ENCODE measurements at regions not wholly inside any gene's neighbourhood (a gene's known extent, or its start where the extent isn't known, plus 50 kb on each side); places are given as distances from the start of the nearest gene placed in this dataset.

DNA sequence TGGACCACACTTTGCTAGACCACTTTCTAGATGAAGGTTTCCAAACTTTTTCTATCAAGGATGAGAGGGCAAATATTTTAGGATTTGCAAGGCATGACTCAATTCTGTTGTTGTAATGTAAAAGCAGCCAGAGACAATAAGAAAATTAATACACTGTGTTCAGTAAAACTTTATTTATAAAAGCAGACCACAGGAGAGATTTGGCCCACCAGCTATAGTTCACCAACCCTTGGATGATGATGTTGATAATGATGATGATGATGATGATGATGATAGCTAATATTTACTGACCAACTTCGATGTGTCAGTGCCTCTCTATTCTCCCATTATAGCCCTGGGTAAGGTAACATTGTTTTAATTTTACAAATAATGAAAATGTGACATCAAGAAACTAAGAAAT is 156.5 kb downstream of the BTG1 start:
- H3K4me2 ChIP-seq (replicated peaks; ENCODE audit: low read depth, low read length, poor library complexity, severe bottlenecking): no peak overlapping the region
- WGBS (ENCODE audit: insufficient coverage): no CpG with 5 or more reads among the region's 1 CpG
- H3K79me2 ChIP-seq (ENCODE audit: control insufficient read depth, insufficient read depth, low read length): peaks cover 3% of the 10 kb centered on the region
- no peaks in the 10 kb centered on the region for H3K27me3 ChIP-seq (replicated peaks in 1 of 4; ENCODE audit: control extremely low read depth in 1 of 4, control insufficient read depth in 3 of 4, insufficient read depth in 4 of 4, low read length in 3 of 4)
- H3K27ac ChIP-seq (ENCODE audit: low read length in 2 of 2): no peak overlapping the region
- no peaks in the 10 kb centered on the region for H3K9me3 Mint-ChIP-seq (ENCODE audit: insufficient read depth)
- H3K4me1 ChIP-seq (ENCODE audit: control insufficient read depth in 2 of 2, insufficient read depth in 2 of 2, low read length in 2 of 2): no peaks in the 10 kb centered on the region
- H3K9me3 ChIP-seq (ENCODE audit: control extremely low read depth in 1 of 3, control insufficient read depth in 2 of 3, insufficient read depth in 1 of 3, low read length in 2 of 3): no peaks in the 10 kb centered on the region
- no peak for ATAC-seq (ENCODE audit: low read depth)
- no peak overlapping the region for H3K4me3 Mint-ChIP-seq
- H3K27ac Mint-ChIP-seq: no peak overlapping the region
- no peaks in the 10 kb centered on the region for H3K27me3 Mint-ChIP-seq
- H4K20me1 ChIP-seq (ENCODE audit: control insufficient read depth, insufficient read depth, low read length, poor library complexity, severe bottlenecking): no peaks in the 10 kb centered on the region
- intact Hi-C loops (cut with micrococcal nuclease): no loop called here
- TF ChIP-seq EZH2 (IDR thresholded peaks at IDR 0.05; ENCODE audit: borderline replicate concordance, insufficient read depth, low read depth, low read length, poor library complexity, severe bottlenecking): no peak
- TF ChIP-seq, protein P1, sequence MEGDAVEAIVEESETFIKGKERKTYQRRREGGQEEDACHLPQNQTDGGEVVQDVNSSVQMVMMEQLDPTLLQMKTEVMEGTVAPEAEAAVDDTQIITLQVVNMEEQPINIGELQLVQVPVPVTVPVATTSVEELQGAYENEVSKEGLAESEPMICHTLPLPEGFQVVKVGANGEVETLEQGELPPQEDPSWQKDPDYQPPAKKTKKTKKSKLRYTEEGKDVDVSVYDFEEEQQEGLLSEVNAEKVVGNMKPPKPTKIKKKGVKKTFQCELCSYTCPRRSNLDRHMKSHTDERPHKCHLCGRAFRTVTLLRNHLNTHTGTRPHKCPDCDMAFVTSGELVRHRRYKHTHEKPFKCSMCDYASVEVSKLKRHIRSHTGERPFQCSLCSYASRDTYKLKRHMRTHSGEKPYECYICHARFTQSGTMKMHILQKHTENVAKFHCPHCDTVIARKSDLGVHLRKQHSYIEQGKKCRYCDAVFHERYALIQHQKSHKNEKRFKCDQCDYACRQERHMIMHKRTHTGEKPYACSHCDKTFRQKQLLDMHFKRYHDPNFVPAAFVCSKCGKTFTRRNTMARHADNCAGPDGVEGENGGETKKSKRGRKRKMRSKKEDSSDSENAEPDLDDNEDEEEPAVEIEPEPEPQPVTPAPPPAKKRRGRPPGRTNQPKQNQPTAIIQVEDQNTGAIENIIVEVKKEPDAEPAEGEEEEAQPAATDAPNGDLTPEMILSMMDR (IDR thresholded peaks at IDR 0.05): no peak
- no peaks in the 10 kb centered on the region for H3K36me3 ChIP-seq (replicated peaks in 1 of 2; ENCODE audit: control extremely low read depth in 1 of 2, control insufficient read depth in 1 of 2, extremely low read depth in 1 of 2, insufficient read depth in 2 of 2, low read length in 1 of 2)
- H3K9ac ChIP-seq (ENCODE audit: low read length): no peak overlapping the region
- ChIA-PET POLR2A (no interaction called here), CTCF (interaction anchor here (1.0 to 4.9 kb wide), 3 partner anchors 178 to 581 kb away, joined by 3 to 31 read pairs (median 3); no protein-coding TSS in a partner anchor)
- no peak overlapping the region for H3K4me3 ChIP-seq (ENCODE audit: control extremely low read depth in 1 of 5, extremely low read depth in 1 of 5, insufficient read depth in 1 of 5, low read depth in 2 of 5, low read length in 4 of 5)
- H3K4me1 Mint-ChIP-seq: peaks cover 3% of the 10 kb centered on the region
- DNase-seq: no peak
- no peak overlapping the region for H2AFZ ChIP-seq (ENCODE audit: insufficient read depth, low read depth, low read length, poor library complexity, severe bottlenecking)

DNA sequence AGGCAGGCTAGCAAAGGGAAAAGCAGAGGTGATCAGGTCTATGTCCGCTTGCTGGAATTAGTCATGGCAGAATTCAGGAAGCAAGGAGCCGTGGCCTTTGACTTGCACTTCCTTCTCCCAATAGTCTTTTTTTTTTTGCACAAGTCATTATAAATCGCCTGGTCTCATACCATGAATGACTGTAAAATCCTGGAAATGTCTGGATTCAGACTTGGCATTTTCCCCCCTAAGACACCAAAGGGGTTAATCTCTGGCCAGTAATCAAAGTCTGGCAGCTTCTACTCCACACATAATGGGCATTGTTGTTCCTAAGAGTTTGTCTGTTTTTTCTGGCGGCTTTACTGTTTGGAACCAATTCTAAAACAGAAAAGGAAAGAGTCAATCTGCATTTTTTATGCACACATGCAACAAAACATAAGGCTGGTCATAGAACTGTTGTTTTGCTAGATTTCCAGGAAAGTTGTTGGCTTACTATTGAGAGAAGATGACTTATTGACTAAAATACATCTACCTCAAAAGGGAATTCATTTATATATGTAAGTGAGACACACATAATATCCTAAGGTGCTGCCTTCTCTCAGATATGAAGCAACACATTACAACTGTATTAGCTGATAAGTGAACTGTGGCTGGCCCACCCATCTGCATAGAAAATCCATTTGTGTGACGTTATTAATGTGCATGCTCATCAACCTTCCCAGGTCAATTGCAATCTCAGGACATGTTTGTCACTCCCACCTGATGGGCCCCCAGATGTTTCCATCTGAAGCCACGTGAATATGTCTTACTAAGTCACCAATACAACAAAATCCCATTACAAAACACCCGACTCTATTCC is 157.3 kb downstream of the BTG1 start:
- no peak overlapping the region for H3K4me3 ChIP-seq (ENCODE audit: control extremely low read depth in 1 of 5, extremely low read depth in 1 of 5, insufficient read depth in 1 of 5, low read depth in 2 of 5, low read length in 4 of 5)
- Mint-ChIP-seq H3K27me3 (no peaks in the 10 kb centered on the region), H3K4me3 (no peak overlapping the region), H3K27ac (no peak overlapping the region), H3K9me3 (ENCODE audit: insufficient read depth) (no peaks in the 10 kb centered on the region), H3K4me1 (peaks cover 3% of the 10 kb centered on the region)
- peaks cover 3% of the 10 kb centered on the region for H3K79me2 ChIP-seq (ENCODE audit: control insufficient read depth, insufficient read depth, low read length)
- H2AFZ ChIP-seq (ENCODE audit: insufficient read depth, low read depth, low read length, poor library complexity, severe bottlenecking): no peak overlapping the region
- 87% methylated on average over 5 of the region's 7 CpGs for WGBS (ENCODE audit: insufficient coverage)
- intact Hi-C loops (cut with micrococcal nuclease): no loop called here
- TF ChIP-seq, protein P1 (IDR thresholded peaks at IDR 0.05): no peak
- TF ChIP-seq EZH2 (IDR thresholded peaks at IDR 0.05; ENCODE audit: borderline replicate concordance, insufficient read depth, low read depth, low read length, poor library complexity, severe bottlenecking): no peak
- H3K4me2 ChIP-seq (replicated peaks; ENCODE audit: low read depth, low read length, poor library complexity, severe bottlenecking): no peak overlapping the region
- no peaks in the 10 kb centered on the region for H3K9me3 ChIP-seq (ENCODE audit: control extremely low read depth in 1 of 3, control insufficient read depth in 2 of 3, insufficient read depth in 1 of 3, low read length in 2 of 3)
- no peaks in the 10 kb centered on the region for H4K20me1 ChIP-seq (ENCODE audit: control insufficient read depth, insufficient read depth, low read length, poor library complexity, severe bottlenecking)
- H3K9ac ChIP-seq (ENCODE audit: low read length): no peak overlapping the region
- ATAC-seq (ENCODE audit: low read depth) (no peak), DNase-seq (no peak)
- H3K27me3 ChIP-seq (replicated peaks in 1 of 4; ENCODE audit: control extremely low read depth in 1 of 4, control insufficient read depth in 3 of 4, insufficient read depth in 4 of 4, low read length in 3 of 4): no peaks in the 10 kb centered on the region
- no peaks in the 10 kb centered on the region for H3K4me1 ChIP-seq (ENCODE audit: control insufficient read depth in 2 of 2, insufficient read depth in 2 of 2, low read length in 2 of 2)
- POLR2A ChIA-PET: no interaction called here
- CTCF ChIA-PET: interaction anchor here (1.0 to 4.9 kb wide), 4 partner anchors 177 to 606 kb away, joined by 3 to 31 read pairs (median 3); no protein-coding TSS in a partner anchor
- no peaks in the 10 kb centered on the region for H3K36me3 ChIP-seq (replicated peaks in 1 of 2; ENCODE audit: control extremely low read depth in 1 of 2, control insufficient read depth in 1 of 2, extremely low read depth in 1 of 2, insufficient read depth in 2 of 2, low read length in 1 of 2)
- H3K27ac ChIP-seq (ENCODE audit: low read length in 2 of 2): no peak overlapping the region
